Stomach (tissue), 4 donors: ENCODE measurements at regions not wholly inside any gene's neighbourhood (a gene's known extent, or its start where the extent isn't known, plus 50 kb on each side); places are given as distances from the start of the nearest gene placed in this dataset.

ENCODE experiments used
- POLR2A ChIP-seq, 4 donors: fragments of 450-650 bp; IDR thresholded peaks; one replicate each; pipeline ENCODE4 v1.6.1; 2016; ENCODE audit warnings: antibody characterized with exemption in 4 of 4, control low read depth in 2 of 4, mild to moderate bottlenecking in 1 of 4, moderate library complexity in 1 of 4
- POLR2AphosphoS5 ChIP-seq, 3 donors: sonication (generic); formaldehyde crosslinking; IDR thresholded peaks; one replicate each; pipeline ENCODE4 v1.6.1; 2016; ENCODE audit warnings: antibody characterized with exemption in 3 of 3
- TF ChIP-seq, protein P1 (sequence below), 7 experiments: fragments of 450-650 bp in 4 of 7; fragments of 200-600 bp in 3 of 7; sonication (generic) in 3 of 7; IDR thresholded peaks; one replicate each; pipeline ENCODE4 v1.5.1; 2016 to 2019; ENCODE audit warnings: antibody characterized with exemption in 7 of 7, control low read depth in 2 of 7, mild to moderate bottlenecking in 1 of 7

DNA sequence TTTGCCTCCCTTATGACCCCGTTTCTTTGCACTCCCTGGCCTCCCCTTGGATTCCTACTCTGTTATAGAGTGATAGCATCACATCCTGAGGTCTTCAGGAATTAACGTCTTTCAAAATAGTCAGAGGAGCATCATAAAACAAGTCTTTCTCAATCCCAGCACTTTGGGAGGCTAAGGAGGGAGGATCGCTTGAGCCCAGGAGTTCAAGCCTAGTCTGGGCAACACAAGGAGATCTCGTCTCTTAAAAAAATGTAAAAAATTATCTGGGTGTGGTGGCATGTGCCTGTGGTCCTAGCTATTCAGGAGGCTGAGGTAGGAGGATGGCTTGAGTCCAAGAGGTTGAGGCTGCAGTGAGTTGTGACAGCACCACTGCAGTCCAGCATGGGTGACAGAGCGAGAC, 68.7 kb upstream of the AMPD3 start:
- TF ChIP-seq, protein P1, sequence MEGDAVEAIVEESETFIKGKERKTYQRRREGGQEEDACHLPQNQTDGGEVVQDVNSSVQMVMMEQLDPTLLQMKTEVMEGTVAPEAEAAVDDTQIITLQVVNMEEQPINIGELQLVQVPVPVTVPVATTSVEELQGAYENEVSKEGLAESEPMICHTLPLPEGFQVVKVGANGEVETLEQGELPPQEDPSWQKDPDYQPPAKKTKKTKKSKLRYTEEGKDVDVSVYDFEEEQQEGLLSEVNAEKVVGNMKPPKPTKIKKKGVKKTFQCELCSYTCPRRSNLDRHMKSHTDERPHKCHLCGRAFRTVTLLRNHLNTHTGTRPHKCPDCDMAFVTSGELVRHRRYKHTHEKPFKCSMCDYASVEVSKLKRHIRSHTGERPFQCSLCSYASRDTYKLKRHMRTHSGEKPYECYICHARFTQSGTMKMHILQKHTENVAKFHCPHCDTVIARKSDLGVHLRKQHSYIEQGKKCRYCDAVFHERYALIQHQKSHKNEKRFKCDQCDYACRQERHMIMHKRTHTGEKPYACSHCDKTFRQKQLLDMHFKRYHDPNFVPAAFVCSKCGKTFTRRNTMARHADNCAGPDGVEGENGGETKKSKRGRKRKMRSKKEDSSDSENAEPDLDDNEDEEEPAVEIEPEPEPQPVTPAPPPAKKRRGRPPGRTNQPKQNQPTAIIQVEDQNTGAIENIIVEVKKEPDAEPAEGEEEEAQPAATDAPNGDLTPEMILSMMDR (IDR thresholded peaks at IDR 0.05) = no peak
- TF ChIP-seq POLR2AphosphoS5 (IDR thresholded peaks at IDR 0.05) (no peak), POLR2A (IDR thresholded peaks at IDR 0.05) (no peak)
